ENCODE measurements at regions not wholly inside any gene's neighbourhood (a gene's known extent, or its start where the extent isn't known, plus 50 kb on each side); places are given as distances from the start of the nearest gene placed in this dataset.

GRCh38 chr1:168782559-168783116, 53.6 kb upstream of the DPT start:
- no peak for DNase-seq (ENCODE audit: insufficient read length, low spot score)
- FAIRE-seq = no peak

DNA sequence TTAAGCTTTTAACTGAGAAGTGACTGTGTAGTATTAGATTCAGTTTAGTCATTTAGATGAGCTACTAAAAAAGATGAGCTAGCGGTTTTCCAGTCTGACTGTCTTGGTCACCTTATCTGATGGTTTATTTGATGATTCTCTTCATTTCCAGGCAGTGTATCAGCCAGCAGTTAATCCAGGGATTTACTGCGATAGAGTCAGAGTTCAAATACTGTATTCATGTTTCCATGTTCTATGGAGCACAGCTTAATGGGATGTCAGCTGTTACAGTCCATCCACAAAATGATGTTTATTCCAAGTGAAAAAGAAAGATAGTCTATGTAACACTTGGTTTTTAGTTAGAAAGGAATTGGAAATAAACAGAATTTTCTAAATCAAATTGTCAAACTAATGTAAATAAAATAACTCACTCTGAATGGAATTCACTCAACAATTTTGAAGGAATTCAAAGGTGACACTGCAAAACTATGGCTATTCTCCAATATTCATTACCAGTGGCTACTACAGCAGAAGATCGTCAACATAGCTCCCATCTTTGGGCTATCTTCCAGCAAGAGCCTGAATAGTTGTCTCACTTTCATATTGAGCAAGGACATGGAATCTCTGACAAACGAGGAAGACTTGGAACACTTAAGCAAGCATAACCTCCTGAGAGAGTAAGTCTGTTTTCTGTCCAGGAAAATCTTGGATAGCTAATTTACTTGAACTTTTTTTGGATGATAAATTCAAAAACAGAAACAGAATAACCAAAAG, 54.6 kb upstream of the DPT start:
- FAIRE-seq (no peak), DNase-seq (ENCODE audit: insufficient read length, low spot score) (no peak)

DNA sequence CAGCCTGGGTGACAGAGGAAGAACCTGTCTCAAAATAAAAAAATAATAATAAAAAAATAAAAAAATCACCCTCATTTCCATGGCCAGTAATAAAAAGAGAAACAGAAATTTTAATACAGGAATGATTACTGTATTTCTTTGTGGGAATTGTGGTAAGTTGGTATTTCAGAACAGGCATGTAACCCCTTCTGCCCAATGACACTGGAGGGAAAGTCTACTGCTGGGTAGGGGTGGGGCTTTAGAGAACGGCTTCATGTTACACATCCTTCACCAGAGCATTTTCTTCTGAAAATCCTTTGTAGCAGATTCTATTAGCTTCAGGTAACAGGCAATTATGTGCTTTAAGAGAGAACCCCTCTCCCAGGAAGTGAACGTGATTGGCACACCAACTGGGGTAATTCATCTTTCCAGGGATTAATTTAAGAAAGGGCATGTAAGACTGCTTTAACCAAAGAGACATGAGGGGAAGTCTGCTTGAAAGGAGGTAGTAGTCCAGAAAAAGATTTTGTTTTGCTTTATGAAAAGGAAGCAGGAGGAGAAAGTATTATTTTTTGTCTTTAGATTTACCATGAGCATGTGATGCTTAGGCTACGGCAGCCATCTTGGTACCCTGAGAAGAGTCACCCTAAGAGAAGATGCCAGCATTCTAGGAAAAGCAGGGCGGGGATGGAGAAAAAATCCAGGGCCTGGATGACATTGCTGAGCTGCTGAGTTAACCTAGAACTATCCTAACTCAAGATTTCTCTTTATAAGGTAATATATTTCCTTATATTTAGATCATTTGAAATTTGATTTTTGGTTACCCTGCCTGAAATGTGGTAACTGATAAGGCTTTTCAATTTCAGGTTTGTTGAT, 57.7 kb upstream of the DPT start:
- no peak for DNase-seq (ENCODE audit: insufficient read length, low spot score)
- FAIRE-seq = no peak

- no peak for FAIRE-seq
- DNase-seq (ENCODE audit: insufficient read length, low spot score) = no peak
These were observed 59.3 kb upstream of the DPT start for GRCh38 chr1:168788258-168788657.

DNA sequence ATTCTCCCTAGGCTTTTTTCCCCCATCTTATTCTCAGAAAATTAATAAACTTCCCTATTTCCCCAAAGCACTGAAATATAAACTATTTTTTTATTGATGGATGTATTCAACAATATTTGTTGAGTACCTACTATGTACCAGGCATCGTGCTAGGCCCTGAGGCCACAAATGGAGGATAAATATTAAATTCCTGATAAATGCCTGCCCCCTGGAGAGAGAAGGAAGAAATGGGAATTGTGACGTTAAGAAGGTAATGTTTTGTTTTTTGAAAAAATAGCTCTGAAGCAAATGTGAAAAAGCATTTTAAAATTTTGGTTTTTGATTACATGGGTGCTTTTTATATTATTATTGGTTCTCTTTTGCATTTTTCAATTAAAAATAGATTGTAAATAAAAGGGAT, 60.5 kb upstream of the DPT start:
- FAIRE-seq (no peak), DNase-seq (ENCODE audit: insufficient read length, low spot score) (no peak)

DNA sequence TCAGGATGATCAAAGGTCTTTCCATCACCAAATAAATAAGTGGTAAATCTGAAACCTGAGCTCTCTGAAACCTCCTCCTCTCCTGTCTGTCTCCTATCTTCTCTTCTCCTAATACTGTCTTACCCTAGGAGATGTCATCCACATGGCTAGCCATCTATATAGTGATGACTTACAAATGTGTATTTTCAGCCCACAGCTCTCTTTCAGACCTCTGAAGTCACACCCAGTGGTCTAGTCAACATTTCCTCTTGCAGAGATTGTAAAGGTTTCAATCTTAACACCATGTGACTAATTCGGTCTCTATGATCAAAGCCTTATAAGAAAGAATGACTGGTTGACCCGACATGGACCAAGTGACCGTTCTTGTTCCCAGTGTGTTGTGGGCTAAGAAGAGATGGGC, 63.1 kb upstream of the DPT start:
- DNase-seq (ENCODE audit: insufficient read length, low spot score) = no peak
- no peak for FAIRE-seq

DNA sequence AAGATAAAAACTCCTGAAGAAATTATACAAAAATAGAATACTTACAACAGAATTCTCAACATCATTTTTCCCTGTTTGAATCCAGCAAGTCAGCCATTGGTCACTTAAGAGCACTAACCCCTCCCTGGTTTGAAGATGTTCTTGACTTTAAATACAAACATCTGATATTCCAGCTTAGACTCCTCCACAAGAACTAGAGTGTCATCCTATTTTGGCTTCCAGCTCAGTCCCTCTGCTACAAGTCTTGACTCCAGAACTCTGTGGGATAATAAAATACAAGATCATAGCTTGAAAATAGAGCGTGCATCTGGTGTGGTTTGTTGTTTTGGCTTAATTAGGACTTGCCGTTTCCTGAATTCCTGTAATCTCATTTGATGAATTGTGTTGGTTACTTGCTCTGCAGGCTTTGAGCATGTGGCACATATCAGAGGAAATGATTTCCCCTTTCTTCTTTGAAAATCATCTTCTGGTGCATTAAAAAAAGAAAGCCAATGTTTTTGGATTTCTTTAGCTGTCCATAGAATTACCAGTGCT, 63.7 kb upstream of the DPT start:
- DNase-seq (ENCODE audit: insufficient read length, low spot score) (no peak), FAIRE-seq (no peak)

GRCh38 chr1:168794057-168794456, 65.1 kb upstream of the DPT start:
- DNase-seq (ENCODE audit: insufficient read length, low spot score) = no peak
- no peak for FAIRE-seq

- no peak for FAIRE-seq
These were observed 66.7 kb upstream of the DPT start for GRCh38 chr1:168795681-168796080.

GRCh38 chr1:168799927-168800605, 71.1 kb upstream of the DPT start:
- DNase-seq (ENCODE audit: insufficient read length, low spot score) = no peak

More at GRCh38 chr1:168795681-168796080, 66.7 kb upstream of the DPT start:
- no peak for DNase-seq (ENCODE audit: insufficient read length, low spot score)

DNA sequence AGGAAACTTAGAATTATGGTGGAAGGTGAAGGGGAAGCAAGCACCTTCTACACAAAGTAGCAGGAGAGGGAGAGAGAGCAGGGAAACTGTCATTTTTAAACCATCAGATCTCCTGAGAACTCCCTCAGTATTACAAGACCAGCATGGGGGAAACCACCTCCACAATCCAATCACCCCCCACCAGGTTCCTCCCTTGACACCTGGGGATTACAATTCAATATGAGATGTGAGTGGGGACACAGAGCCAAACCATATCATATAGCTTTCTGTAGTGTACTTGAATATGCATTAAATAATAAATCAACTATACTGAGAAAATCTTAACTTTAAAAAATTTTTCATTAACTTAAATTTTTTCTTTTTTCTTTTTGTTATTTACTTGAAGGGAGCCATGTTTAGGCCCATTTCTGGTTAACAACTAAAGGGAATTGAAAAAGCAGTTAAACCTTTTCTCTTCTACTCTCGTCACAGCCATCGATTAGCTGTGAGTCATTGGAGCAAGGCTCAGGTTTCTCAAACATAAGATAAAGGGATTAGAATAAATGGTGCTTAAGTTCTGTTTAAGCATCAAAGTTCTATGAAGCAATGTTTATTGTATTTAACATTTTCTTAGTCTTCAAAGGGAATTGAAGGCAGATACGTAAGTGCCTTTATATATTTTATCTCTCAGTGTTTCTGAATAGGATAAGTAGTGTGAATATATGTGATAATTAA, 72.2 kb upstream of the DPT start:
- no peak for FAIRE-seq

More at GRCh38 chr1:168799927-168800605, 71.1 kb upstream of the DPT start:
- FAIRE-seq = no peak

GRCh38 chr1:168803806-168804510, 75.0 kb upstream of the DPT start:
- no peak for DNase-seq (ENCODE audit: insufficient read length, low spot score)
- no peak for FAIRE-seq

More for the DNA sequence above, 72.2 kb upstream of the DPT start:
- DNase-seq (ENCODE audit: insufficient read length, low spot score) = no peak

GRCh38 chr1:168806952-168807351, 77.9 kb upstream of the DPT start:
- DNase-seq (ENCODE audit: insufficient read length, low spot score) = no peak
- no peak for FAIRE-seq

DNA sequence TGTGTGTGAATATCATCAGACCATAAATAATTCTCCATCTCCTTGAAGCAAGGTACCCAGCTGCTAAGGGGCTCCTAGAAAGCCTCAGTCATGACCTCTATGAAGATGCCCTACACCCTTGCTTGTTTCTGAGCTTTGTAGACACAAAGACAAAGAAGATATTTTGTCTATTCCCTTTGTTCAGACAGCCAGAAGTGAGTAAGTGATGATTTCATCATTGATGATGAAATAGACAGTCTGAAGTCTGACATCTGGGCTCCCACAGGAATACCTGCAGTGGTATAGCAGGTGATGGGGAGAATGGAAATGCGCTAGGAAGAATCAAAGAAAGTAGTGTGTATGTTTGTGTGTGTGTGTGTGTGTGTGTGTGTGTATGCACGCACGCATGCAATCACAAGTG, 82.2 kb upstream of the DPT start:
- FAIRE-seq (no peak), DNase-seq (ENCODE audit: insufficient read length, low spot score) (no peak)

DNA sequence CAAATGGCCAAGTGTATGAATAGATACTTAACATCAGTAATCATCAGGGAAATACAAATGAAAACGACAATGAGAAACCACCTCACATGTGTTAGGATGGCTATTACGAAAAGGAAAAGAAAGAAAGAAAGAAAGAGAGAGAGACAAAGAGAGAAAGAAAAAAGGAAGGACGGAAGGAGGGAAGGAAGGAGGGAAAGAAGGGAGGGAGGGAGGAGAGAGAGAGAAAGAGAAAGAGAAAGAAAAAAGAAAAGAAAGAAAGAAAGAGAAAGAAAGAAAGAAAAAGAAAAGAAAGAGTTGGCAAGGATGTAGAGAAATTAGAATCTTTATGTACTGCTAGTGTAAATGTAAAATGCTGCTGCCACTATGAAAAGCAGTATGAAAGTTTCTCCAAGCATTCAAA, 90.7 kb upstream of the DPT start:
- DNase-seq (ENCODE audit: insufficient read length, low spot score) = no peak
- FAIRE-seq = no peak

DNA sequence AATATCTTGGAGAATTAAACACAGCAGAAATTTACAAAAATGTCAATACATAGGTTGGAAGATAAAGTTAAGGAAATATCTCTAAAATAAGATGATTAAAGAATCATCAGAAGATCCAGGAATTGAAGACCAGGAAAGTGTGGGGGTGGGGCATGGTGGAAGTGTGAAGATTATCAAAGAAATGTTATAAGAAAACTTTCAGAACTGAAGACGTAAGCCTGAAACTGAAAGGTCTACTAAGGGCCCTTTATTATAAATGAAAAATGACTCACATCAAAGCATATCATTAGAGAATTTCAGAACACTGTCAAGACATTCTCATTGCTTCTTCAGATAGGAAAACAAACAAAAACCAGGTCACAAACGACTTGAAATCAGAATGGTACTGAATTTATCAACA, 92.4 kb upstream of the DPT start:
- DNase-seq (ENCODE audit: insufficient read length, low spot score) (no peak), FAIRE-seq (no peak)

- no peak for FAIRE-seq
These were observed 93.9 kb upstream of the DPT start for GRCh38 chr1:168822911-168823310.

DNA sequence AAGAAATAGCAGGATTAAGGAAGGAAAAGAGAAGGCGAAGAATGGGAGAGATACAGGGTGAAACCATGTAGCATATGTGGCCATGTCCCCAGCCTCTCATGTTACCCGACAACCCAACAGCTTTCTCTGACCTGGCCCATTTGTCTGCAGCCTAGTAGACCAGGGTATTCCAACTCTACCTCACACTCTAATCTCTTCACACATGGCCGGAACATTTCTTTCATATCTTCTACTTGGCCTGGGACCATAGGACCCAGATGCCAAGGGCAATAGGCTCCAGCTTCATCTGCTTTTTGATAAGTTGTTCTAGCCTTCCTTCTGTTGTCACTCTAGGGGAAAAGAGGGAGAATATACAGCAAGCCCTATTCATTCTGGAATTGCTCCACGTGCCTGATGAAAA, 95.0 kb upstream of the DPT start:
- FAIRE-seq = no peak
- DNase-seq (ENCODE audit: insufficient read length, low spot score) = no peak

More at GRCh38 chr1:168822911-168823310, 93.9 kb upstream of the DPT start:
- no peak for DNase-seq (ENCODE audit: insufficient read length, low spot score)

GRCh38 chr1:168824418-168825065, 95.5 kb upstream of the DPT start:
- DNase-seq (ENCODE audit: insufficient read length, low spot score) (no peak), FAIRE-seq (no peak)
